Fibroblast of mammary gland (primary cell): ENCODE measurements at regions not wholly inside any gene's neighbourhood (a gene's known extent, or its start where the extent isn't known, plus 50 kb on each side); places are given as distances from the start of the nearest gene placed in this dataset.
"Not testable (repeated sequence)": the region's sequence is repeated elsewhere in the genome, so short reads cannot be mapped to it uniquely, and the experiment has no call there.

Experiments used
- DNase-seq: peaks from one replicate; pipeline ENCODE4 v3.0.0-alpha.2; 2010; ENCODE audit warnings: low read depth
- H3K4me3 ChIP-seq: 2 replicates; pipeline ENCODE4 v1.5.1; 2011; ENCODE audit warnings: low read depth, mild to moderate bottlenecking, low read length, moderate library complexity; ENCODE audit not compliant: control insufficient read depth
- CTCF ChIP-seq: conservative IDR thresholded peaks from 2 replicates; pipeline ENCODE4 v1.5.1; 2011; ENCODE audit warnings: low read depth, low read length, inconsistent platforms; ENCODE audit not compliant: control insufficient read depth, insufficient read depth

- DNase-seq: no peak
- TF ChIP-seq CTCF: no peak
- H3K4me3 ChIP-seq: no peak overlapping the region
Measured at GRCh38 chr7:149565096-149565382, 67.4 kb upstream of the ZNF746 start.

- no peak overlapping the region for H3K4me3 ChIP-seq
- TF ChIP-seq CTCF: no peak
- DNase-seq: no peak
Measured at GRCh38 chr7:149564340-149565095, 66.9 kb upstream of the ZNF746 start.

GRCh38 chr7:149562602-149563001 lies 65.0 kb upstream of the ZNF746 start:
- no peak for TF ChIP-seq CTCF
- H3K4me3 ChIP-seq: no peak overlapping the region

GRCh38 chr7:149561072-149561471 lies 63.5 kb upstream of the ZNF746 start:
- H3K4me3 ChIP-seq: no peak overlapping the region
- no peak for DNase-seq
- TF ChIP-seq CTCF: no peak

More at GRCh38 chr7:149562602-149563001, 65.0 kb upstream of the ZNF746 start:
- DNase-seq: peak; percentile 57

- DNase-seq: peak; percentile 69
- H3K4me3 ChIP-seq: no peak overlapping the region
- no peak for TF ChIP-seq CTCF
Measured at GRCh38 chr7:149559711-149560110, 62.1 kb upstream of the ZNF746 start.

- peak; percentile 86 for DNase-seq
Measured at GRCh38 chr7:149558149-149558861, 60.7 kb upstream of the ZNF746 start.

GRCh38 chr7:149556525-149556924 lies 58.9 kb upstream of the ZNF746 start:
- not testable (repeated sequence) for DNase-seq, H3K4me3 ChIP-seq

More at GRCh38 chr7:149558149-149558861, 60.7 kb upstream of the ZNF746 start:
- no peak overlapping the region for H3K4me3 ChIP-seq
- no peak for TF ChIP-seq CTCF

- not testable (repeated sequence) for H3K4me3 ChIP-seq, DNase-seq
Measured at GRCh38 chr7:149554821-149555220, 57.2 kb upstream of the ZNF746 start.

GRCh38 chr7:149553991-149554390 lies 56.4 kb upstream of the ZNF746 start:
- DNase-seq, H3K4me3 ChIP-seq: not testable (repeated sequence)
